ENCODE measurements at regions not wholly inside any gene's neighbourhood (a gene's known extent, or its start where the extent isn't known, plus 50 kb on each side); places are given as distances from the start of the nearest gene placed in this dataset.

- DNase-seq (ENCODE audit: low read depth), result no peak
- no peak for TF ChIP-seq CTCF (IDR thresholded peaks at IDR 0.05; ENCODE audit: low read depth, low read length)
- TF ChIP-seq MAX (IDR thresholded peaks at IDR 0.05; ENCODE audit: low read depth, low read length), result no peak
- no peak for TF ChIP-seq POLR2A (IDR thresholded peaks at IDR 0.05; ENCODE audit: extremely low read depth, insufficient read length)
- TF ChIP-seq MYC (IDR thresholded peaks at IDR 0.05; ENCODE audit: low read depth, low read length), result no peak
These were observed 68.1 kb downstream of the FSCB start for GRCh38 chr14:44438936-44439335.

GRCh38 chr14:44438221-44438620 is 68.9 kb downstream of the FSCB start:
- no peak overlapping the region for H3K4me3 ChIP-seq (ENCODE audit: low read depth, low read length)
- no peak for TF ChIP-seq MAX (IDR thresholded peaks at IDR 0.05; ENCODE audit: low read depth, low read length)
- DNase-seq (ENCODE audit: low read depth), result no peak

More at GRCh38 chr14:44438936-44439335, 68.1 kb downstream of the FSCB start:
- no peak overlapping the region for H3K4me3 ChIP-seq (ENCODE audit: low read depth, low read length)

GRCh38 chr14:44436458-44436857 is 70.6 kb downstream of the FSCB start:
- H3K4me3 ChIP-seq (ENCODE audit: low read depth, low read length), result no peak overlapping the region
- DNase-seq (ENCODE audit: low read depth), result no peak
- TF ChIP-seq CTCF (IDR thresholded peaks at IDR 0.05; ENCODE audit: low read depth, low read length) (no peak), POLR2A (IDR thresholded peaks at IDR 0.05; ENCODE audit: extremely low read depth, insufficient read length) (no peak), MYC (IDR thresholded peaks at IDR 0.05; ENCODE audit: low read depth, low read length) (no peak), MAX (IDR thresholded peaks at IDR 0.05; ENCODE audit: low read depth, low read length) (no peak)

- no peak for TF ChIP-seq CTCF (IDR thresholded peaks at IDR 0.05; ENCODE audit: low read depth, low read length)
- DNase-seq (ENCODE audit: low read depth), result no peak
- no peak overlapping the region for H3K4me3 ChIP-seq (ENCODE audit: low read depth, low read length)
These were observed 78.7 kb downstream of the FSCB start for GRCh38 chr14:44428231-44428945.

GRCh38 chr14:44422699-44423098 is 84.4 kb downstream of the FSCB start:
- no peak for DNase-seq (ENCODE audit: low read depth)
- H3K4me3 ChIP-seq (ENCODE audit: low read depth, low read length), result no peak overlapping the region
- TF ChIP-seq MAX (IDR thresholded peaks at IDR 0.05; ENCODE audit: low read depth, low read length) (no peak), POLR2A (IDR thresholded peaks at IDR 0.05; ENCODE audit: extremely low read depth, insufficient read length) (no peak), MYC (IDR thresholded peaks at IDR 0.05; ENCODE audit: low read depth, low read length) (no peak), CTCF (IDR thresholded peaks at IDR 0.05; ENCODE audit: low read depth, low read length) (no peak)

- no peak for DNase-seq (ENCODE audit: low read depth)
- TF ChIP-seq MAX (IDR thresholded peaks at IDR 0.05; ENCODE audit: low read depth, low read length), result no peak
- H3K4me3 ChIP-seq (ENCODE audit: low read depth, low read length), result no peak overlapping the region
These were observed 86.9 kb downstream of the FSCB start for GRCh38 chr14:44420226-44420625.

- TF ChIP-seq MYC (IDR thresholded peaks at IDR 0.05; ENCODE audit: low read depth, low read length) (no peak), CTCF (IDR thresholded peaks at IDR 0.05; ENCODE audit: low read depth, low read length) (no peak), POLR2A (IDR thresholded peaks at IDR 0.05; ENCODE audit: extremely low read depth, insufficient read length) (no peak), MAX (IDR thresholded peaks at IDR 0.05; ENCODE audit: low read depth, low read length) (no peak)
- no peak overlapping the region for H3K4me3 ChIP-seq (ENCODE audit: low read depth, low read length)
- no peak for DNase-seq (ENCODE audit: low read depth)
These were observed 88.2 kb downstream of the FSCB start for GRCh38 chr14:44418856-44419255.

Measured in NB4 (cell line).